K562 (cell line): ENCODE measurements at regions not wholly inside any gene's neighbourhood (a gene's known extent, or its start where the extent isn't known, plus 50 kb on each side); places are given as distances from the start of the nearest gene placed in this dataset.

ENCODE experiments used
- EP300 ChIP-seq: IDR thresholded peaks from 2 replicates; pipeline ENCODE4 v1.6.1; 2012; ENCODE audit warnings: low read length, improper control_type of control experiment
- NFRKB ChIP-seq: fragments of 450-650 bp; IDR thresholded peaks from 2 replicates; pipeline ENCODE4 v1.6.1; 2016; ENCODE audit warnings: low read depth

- TF ChIP-seq NFRKB (no peak), EP300 (no peak)
Measured at GRCh38 chr6:44528370-44528644, 140.8 kb downstream of the CDC5L start.
